HG03097 (cell line): ENCODE measurements at regions not wholly inside any gene's neighbourhood (a gene's known extent, or its start where the extent isn't known, plus 50 kb on each side); places are given as distances from the start of the nearest gene placed in this dataset.
"Not testable (repeated sequence)": the region's sequence is repeated elsewhere in the genome, so short reads cannot be mapped to it uniquely, and the experiment has no call there.

ENCODE experiments used
- ATAC-seq: cut with Tn5 transposase; IDR thresholded peaks from one replicate; pipeline ENCODE4 v1.9.1; 2021; ENCODE audit not compliant: unreplicated experiment, low FRiP score

GRCh38 chr9:30235564-30235963 lies 2148.9 kb upstream of the ACO1 start:
- no peak for ATAC-seq

GRCh38 chr9:30239878-30240277 lies 2144.6 kb upstream of the ACO1 start:
- ATAC-seq: no peak

GRCh38 chr9:30243467-30243866 lies 2141.0 kb upstream of the ACO1 start:
- no peak for ATAC-seq

GRCh38 chr9:30244877-30245276 lies 2139.6 kb upstream of the ACO1 start:
- ATAC-seq: no peak

- no peak for ATAC-seq
Observed at GRCh38 chr9:30250872-30251271, 2133.6 kb upstream of the ACO1 start.

GRCh38 chr9:30258094-30258493 lies 2126.3 kb upstream of the ACO1 start:
- no peak for ATAC-seq

- no peak for ATAC-seq
Observed at GRCh38 chr9:30280229-30280900, 2104.1 kb upstream of the ACO1 start.

GRCh38 chr9:30289435-30289834 lies 2095.0 kb upstream of the ACO1 start:
- no peak for ATAC-seq

GRCh38 chr9:30292026-30292425 lies 2092.4 kb upstream of the ACO1 start:
- not testable (repeated sequence) for ATAC-seq

GRCh38 chr9:30293231-30293630 lies 2091.2 kb upstream of the ACO1 start:
- ATAC-seq: no peak

GRCh38 chr9:30299126-30299780 lies 2085.2 kb upstream of the ACO1 start:
- no peak for ATAC-seq

- no peak for ATAC-seq
Observed at GRCh38 chr9:30301271-30301963, 2083.0 kb upstream of the ACO1 start.

- no peak for ATAC-seq
Observed at GRCh38 chr9:30310711-30311110, 2073.7 kb upstream of the ACO1 start.

GRCh38 chr9:30329431-30329830 lies 2055.0 kb upstream of the ACO1 start:
- ATAC-seq: no peak

GRCh38 chr9:30348904-30349303 lies 2035.5 kb upstream of the ACO1 start:
- no peak for ATAC-seq

GRCh38 chr9:30349526-30350513 lies 2034.6 kb upstream of the ACO1 start:
- ATAC-seq: no peak

GRCh38 chr9:30356221-30356620 lies 2028.2 kb upstream of the ACO1 start:
- no peak for ATAC-seq

GRCh38 chr9:30362373-30362772 lies 2022.1 kb upstream of the ACO1 start:
- no peak for ATAC-seq

- not testable (repeated sequence) for ATAC-seq
Observed at GRCh38 chr9:30366140-30366539, 2018.3 kb upstream of the ACO1 start.

GRCh38 chr9:30382271-30382670 lies 2002.2 kb upstream of the ACO1 start:
- ATAC-seq: no peak

GRCh38 chr9:30410273-30410672 lies 1974.2 kb upstream of the ACO1 start:
- no peak for ATAC-seq
